HG03354 (cell line): ENCODE measurements at regions not wholly inside any gene's neighbourhood (a gene's known extent, or its start where the extent isn't known, plus 50 kb on each side); places are given as distances from the start of the nearest gene placed in this dataset.
"Not testable (repeated sequence)": the region's sequence is repeated elsewhere in the genome, so short reads cannot be mapped to it uniquely, and the experiment has no call there.

ENCODE experiments used
- ATAC-seq: cut with Tn5 transposase; IDR thresholded peaks from one replicate; pipeline ENCODE4 v1.9.1; 2021; ENCODE audit warnings: mild to moderate bottlenecking; ENCODE audit not compliant: unreplicated experiment, poor library complexity, severe bottlenecking

DNA sequence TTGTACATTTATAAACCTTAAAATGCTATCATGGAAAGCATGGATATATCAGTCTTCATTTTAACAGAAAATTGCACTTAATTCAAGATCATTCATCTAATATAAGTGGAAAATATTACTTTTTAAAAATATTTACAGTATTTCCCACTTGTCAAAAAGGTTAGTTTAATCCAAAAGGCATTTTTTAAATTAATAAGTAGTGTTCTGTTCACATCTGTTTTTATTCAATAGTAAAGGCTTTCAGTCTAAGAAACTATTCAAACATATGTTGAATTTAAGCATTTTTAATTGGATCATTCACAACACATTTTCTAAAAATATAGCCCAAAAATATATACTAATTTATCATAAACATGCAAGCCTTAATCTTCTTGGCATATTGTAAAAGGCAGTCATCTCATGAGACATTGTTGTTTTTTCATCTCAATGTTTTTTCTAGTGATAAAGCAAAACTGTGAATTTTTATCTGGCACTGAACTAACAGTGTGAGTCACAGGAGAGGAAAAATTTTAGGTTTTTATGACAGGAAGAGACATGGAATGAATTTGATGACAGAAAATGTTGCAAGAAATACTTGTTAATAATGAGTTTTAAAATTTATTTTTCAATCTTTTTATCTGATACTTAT, 1642.5 kb upstream of the TMEFF2 start:
- ATAC-seq = no peak

- ATAC-seq = not testable (repeated sequence)
Observed at GRCh38 chr2:193836424-193837006, 1641.8 kb upstream of the TMEFF2 start.

GRCh38 chr2:193833895-193834294, 1639.2 kb upstream of the TMEFF2 start:
- not testable (repeated sequence) for ATAC-seq

- ATAC-seq = no peak
Observed at GRCh38 chr2:193824474-193824873, 1629.7 kb upstream of the TMEFF2 start.

GRCh38 chr2:193818801-193819499, 1624.2 kb upstream of the TMEFF2 start:
- no peak for ATAC-seq

- ATAC-seq = no peak
Observed at GRCh38 chr2:193816008-193816407, 1621.3 kb upstream of the TMEFF2 start.

- ATAC-seq = no peak
Observed at GRCh38 chr2:193810533-193810932, 1615.8 kb upstream of the TMEFF2 start.

DNA sequence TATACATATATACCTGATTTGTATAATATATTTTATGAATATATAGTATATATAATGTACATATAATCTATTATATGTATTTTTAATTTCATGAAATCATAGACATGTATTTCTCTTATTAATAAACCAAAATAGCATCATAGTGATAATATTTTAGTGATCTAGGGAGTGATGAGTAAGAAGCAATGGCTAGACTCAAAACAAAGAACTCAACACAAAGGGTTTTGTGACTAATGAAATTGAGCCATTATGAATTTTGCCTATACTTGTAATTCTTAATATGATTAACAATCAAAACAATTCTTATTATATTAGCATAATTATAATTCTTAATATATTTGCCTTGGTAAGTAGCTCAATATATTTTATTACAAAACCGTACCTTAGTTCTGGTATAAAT, 1614.1 kb upstream of the TMEFF2 start:
- no peak for ATAC-seq

DNA sequence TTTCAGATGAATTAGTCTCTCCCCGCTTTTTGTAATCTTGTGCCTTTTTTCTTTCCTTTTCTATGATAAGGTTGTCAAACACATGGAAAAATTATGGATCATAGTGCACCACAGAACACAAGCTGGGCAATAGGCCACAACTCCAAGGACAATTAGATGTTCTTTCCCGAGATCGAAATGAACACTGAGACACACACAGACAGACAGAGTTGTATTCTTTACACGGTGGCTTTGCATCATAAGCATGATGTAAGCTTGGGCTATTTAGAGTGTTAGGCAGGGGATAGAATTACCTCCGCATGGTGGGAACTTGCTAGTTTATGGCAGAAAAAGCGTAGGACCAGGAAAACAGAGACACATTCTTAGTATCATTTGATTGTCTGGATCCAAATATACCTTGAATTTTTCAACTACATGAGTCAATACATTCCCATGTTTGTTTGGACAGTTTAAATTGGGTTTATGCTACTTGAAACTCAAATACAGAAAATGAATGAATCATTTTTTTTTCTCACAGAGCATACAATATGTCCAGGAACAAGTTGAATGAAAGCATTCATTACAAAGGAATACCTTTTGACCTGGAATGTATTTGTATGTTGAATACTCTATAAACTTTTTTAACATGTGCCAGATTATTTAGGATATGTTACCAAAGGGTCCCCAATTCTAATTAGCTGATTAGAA, 1611.5 kb upstream of the TMEFF2 start:
- no peak for ATAC-seq

DNA sequence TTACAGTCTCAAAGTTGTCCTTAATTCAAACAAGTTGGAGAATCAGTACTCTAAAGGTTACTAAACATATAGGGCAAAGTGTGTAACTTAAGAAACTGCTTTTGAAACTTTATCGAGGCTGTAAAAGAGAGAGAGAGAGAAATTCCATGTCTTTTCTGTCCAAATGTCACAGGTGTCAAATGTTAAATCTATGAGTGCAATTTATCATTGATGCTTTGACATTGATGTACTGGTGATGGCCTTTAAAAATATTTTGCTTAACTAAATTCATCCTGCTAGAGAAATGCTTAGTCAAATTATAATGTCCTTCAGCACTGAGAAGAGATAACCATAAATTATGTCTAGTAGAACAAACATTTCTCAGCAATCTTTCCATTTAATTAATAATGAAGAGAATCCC, 1602.1 kb upstream of the TMEFF2 start:
- ATAC-seq = no peak

DNA sequence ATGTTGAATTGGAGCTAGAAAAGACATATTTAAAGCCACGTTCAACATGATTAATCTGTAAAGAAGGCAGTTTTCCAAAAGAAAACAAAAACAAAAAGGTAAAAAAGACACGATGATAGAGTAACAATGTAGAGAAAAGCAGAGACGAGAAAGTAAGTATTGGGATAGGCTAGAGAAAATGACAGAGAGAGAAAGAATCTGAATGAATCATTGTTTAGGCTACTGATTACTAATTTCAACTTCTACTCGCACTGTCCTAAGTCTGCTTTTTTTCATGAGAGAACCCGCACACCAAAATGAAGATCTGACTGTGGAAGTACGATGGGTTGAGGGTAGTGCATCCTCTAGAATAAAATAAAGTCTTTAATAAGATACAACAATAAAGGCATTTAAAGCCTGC, 1599.2 kb upstream of the TMEFF2 start:
- no peak for ATAC-seq

- no peak for ATAC-seq
Observed at GRCh38 chr2:193783681-193784080, 1588.9 kb upstream of the TMEFF2 start.

GRCh38 chr2:193778293-193778692, 1583.6 kb upstream of the TMEFF2 start:
- ATAC-seq = no peak

- no peak for ATAC-seq
Observed at GRCh38 chr2:193776988-193777387, 1582.3 kb upstream of the TMEFF2 start.

DNA sequence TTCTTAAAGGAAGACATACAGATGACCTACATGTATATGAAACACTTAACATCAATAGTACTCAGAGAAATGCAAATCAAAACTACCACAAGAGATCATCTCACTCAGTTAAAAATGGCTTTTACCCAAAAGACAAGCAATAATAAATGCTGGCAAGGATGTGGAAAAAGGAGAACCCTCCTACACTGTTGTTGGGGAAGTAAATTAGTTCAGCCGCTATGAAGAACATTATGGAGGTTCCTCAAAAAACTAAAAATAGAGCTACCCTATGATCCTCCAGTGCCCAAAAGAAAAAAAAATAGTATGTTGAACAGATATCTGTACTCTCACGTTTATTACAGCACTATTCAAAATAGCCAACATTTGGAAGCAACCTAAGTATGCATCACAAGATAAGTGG, 1579.4 kb upstream of the TMEFF2 start:
- ATAC-seq = no peak

GRCh38 chr2:193751299-193751698, 1556.6 kb upstream of the TMEFF2 start:
- ATAC-seq = no peak

DNA sequence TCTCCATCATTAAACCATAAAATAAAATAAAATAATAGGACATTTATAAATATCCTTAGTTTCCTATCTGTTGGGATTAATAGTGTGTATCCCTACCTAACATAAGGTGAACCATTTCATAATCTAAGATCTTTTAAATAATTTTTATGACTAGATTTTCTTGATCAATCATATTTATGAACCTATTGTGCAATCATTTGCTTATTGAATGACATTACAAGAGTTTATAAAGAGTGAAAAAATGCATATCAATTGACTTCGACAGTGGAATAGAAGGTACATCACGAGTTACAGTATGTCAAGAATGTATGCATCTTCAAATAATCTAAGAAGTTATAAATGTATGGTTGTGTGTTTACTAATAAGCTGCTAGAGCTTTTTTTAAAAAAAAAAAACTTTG, 1554.8 kb upstream of the TMEFF2 start:
- ATAC-seq = no peak

GRCh38 chr2:193743089-193743488, 1548.4 kb upstream of the TMEFF2 start:
- ATAC-seq = no peak

DNA sequence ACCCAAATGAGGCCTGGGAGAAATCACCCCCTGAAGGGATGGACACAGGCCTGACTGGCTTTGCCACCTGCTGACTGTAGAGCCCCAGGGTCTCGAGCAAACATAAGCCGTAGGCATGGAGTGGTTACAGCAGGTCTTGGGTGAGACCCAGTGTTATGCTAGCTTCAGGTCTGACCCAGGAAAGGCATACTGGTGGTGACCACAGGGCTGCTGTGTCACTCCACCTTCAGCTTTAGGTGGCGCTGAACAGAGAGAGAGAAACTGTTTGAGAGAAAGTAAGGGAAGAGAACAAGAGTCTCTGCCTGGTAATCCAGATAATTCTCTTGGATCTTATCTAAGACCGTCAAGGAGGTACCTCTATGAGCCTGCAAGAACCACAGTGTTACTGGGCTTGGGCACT, 1544.2 kb upstream of the TMEFF2 start:
- no peak for ATAC-seq

- no peak for ATAC-seq
Observed at GRCh38 chr2:193712912-193713311, 1518.2 kb upstream of the TMEFF2 start.

DNA sequence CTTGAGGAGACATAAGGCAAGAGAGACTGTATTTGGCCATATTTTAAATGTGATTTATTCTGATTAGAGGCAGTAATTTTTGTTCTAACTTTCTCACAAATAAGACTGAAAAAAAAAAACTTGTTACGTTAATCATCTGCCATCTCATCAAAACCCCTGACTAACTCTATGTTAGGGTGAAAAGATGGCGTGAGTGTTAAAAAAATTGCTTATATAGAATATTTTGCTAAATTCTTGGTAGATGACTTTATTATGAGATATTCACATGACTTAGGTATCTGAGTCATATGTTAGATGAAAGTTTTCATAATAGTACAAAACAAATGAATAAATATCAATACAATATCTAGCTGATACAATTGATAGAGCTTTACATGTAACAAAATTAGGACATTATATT, 1508.7 kb upstream of the TMEFF2 start:
- ATAC-seq = no peak
